ENCODE measurements at regions not wholly inside any gene's neighbourhood (a gene's known extent, or its start where the extent isn't known, plus 50 kb on each side); places are given as distances from the start of the nearest gene placed in this dataset.

DNA sequence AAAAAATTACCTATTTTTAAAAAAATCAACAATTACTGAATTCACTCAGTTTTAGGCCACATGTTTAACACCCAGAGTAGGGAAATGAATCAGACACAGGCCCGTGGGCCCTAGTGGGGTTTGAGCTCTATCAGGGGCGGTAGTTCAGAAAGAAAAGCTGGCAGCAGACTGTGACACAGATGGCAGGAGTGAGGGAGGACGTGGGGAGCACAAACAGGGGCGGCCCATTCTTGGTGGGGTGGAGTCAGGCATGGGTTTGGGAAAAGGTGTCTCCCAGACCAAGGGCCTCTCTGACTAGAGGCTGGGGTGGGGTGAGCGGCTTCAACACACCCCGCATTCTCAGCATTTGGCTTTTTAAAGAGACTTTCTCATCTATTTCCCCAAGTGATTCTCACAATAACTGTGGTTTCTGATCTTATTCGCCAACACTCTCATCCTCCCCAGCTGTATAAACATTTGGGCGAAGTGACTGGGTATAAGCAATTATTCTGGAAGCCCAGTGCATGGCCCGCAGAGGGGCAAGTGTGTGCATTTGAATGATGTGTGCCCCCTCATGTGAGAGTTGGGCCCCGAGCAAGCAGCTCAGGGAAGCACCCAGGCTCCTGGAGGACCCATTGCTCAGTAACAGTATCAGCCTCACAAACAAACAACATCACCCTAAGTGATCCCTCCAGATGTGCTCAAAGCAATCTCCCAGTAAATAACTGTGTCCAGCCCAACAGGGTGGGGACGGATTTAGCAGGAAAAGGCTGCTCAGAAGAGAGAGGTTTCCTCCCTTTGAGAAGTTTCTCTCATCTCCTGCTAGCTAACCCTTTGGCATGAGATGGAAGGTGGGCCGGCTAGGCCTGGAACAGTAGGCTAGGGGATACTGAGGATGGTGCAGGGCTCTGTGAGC, 437.6 kb upstream of the ZMIZ1 start:
- DNase-seq: peak in 1 of 5 experiments; percentile 28

DNA sequence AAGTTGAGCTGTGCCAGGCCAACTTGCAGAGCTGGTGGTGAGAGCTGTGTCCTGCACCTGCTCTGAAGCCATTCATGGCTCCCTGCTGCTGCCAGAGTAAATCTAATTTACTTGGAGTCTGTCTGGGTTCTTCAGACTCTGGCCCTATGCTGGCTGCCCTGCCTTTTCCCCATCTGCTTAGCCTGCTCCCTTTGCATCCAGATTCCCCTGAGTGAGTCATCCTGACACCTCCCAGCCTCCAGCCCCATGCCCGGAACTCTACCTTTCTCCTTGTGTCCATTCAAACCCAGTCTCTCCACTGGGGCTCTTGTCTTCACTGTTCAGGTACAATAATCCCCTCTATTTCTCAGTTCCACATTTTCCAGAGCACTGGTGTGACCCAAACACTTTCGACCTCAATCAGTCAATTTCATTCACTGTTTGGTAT, 434.4 kb upstream of the ZMIZ1 start:
- DNase-seq: no peak

DNA sequence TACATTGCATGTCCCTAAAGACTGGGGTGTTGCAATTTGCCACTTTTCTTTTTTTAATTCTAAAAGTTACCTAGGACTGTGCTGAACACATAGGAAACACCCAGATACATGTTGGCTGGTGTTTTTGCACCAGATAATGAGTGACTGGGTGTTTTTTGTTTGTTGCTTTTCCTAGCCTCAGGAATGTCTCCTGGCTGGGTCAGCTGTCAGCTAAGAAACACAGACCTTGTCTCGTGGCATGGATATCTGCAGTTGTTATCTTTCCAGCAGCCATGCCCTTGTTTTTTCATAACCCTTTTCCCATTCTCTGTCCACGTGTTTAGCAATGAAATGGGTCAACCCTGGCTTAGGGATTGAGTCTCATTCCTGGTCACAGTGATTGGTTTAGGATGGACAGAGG, 433.9 kb upstream of the ZMIZ1 start:
- no peak for DNase-seq

DNA sequence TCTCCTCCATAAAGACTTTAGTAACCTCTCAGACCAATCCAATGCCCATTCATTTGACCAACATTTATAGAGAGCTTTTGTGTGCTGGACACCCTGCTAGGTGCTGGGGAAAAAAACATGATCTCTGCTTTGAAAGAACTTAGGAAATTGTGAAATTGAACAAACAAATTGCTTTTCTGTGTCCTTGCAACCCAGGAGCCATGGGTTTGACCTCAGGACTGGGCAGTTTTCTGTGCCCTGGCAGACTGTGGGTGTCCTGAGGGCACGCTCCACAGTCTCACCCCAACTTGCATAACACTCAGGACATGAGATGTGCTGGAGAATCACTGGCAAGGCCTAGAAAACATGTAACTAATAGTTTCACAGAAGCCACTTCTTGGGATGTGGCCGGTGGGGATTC, 429.1 kb upstream of the ZMIZ1 start:
- DNase-seq: no peak

DNA sequence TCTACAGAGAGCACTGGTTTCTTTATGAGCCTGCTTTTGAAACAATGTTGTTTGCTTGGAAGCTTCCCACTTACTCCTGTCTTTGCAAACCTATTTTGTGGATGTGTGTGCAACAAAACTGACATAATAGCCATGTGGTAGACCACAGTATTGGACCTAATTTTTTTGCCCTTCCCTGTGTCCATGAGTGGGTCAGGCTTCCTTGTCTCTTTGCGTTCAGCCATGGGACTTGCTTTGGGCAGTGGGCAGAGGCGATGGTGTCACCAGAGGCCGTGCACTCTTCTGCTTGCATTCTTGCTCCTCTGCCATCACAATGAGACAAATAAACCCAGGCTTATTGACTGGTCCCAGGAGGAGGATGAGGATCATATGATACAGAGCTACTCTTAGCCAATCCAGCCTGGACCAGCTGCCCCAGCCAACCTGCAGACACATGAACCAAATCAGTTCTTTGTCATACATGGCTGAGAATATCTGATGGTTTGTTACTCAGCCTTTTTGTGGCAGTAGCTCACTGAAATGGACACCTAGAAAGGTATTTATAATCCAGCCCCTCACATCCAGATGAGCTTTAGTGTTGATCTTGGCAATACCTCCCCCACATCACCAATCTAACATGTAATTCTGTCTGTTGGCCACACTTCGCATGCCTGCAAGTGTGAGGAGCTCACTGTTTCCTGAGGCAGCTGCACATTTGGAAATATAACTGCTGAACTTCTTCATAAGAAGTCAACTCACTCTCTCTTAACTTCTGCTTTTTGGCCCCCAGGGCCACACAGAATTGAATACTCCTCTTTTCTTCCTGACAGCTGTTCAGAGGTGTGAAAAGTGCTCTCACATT, 427.8 kb upstream of the ZMIZ1 start:
- DNase-seq: no peak

DNA sequence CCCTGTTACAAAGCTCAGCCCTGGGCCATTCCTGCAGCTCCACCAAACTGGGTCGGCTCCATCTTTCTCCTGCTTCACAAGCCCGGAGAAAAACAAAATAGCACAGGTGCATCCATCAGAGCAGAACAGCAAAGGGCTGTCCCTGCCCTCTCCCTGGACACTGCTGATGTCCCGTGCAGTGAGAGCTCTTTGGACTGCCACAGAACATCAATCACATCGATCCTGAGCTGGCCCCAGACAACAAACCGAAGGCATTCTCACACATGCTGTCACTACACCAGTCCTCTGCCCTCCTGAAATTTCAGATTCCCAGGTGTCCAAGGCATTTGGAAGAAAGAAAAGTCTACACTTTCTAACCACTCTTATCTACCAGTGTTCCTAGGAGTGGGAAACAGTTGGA, 427.1 kb upstream of the ZMIZ1 start:
- no peak for DNase-seq

DNA sequence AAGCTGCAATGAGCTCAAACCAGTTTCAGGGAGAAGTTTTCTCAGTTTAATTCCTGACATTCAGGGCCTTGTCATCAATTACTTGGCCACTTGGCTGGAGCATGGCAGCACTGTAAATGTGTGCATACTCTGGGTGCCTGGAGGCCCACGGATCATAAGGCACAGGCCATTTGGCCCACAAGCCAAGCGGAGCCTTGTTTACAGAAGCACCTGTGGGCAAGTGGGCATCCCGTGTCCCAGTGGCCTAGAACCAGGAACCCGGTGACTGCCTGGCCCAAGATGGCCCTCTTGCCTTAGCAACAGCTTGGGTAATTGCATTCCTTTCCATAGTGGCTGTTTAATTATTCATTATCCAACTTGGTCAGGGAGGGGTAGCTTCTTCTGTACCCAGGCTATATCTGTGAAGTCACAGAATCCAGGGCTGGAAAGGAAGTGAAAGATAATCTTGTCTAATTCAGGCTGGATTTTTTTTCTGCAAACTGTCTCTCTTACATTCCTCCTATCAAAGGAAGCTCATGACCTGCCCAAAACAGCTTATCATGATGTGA, 426.4 kb upstream of the ZMIZ1 start:
- DNase-seq: no peak

DNA sequence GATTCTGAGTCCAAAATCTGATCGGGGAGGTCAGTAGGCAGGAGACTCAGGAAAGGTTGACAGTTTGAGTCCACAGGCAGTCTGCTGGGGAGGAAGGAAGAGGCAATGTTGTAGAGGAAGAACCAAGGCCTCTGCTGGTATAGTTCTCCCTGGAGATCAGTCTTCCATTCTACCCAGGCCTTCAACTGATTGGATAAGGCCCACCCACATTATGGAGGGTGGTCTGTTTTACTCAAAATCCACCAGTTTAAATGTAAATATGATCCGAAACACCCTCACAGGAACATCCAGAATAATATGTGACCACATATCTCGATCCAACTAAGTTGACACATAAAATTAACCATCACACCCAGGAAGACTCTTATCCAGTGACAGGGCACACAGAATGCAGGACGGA, 425.3 kb upstream of the ZMIZ1 start:
- DNase-seq: no peak

DNA sequence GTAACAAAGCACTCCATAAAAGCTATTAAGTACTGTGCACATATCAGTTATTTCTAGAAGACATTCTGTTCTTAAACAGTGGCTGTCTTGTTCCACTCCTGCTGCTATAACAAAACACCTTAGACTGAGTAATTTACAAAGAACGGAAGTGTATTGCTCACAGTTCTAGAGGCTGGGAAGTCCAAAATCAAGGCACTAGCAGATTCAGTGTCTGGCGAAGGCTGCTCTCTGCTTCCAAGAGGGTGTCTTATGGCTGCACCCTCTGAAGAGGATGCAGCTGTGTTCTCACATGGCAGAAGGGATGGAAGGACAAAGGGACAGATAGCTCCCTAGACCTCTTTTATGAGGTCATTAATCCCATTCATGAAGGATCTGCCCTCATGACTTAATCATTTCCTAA, 424.2 kb upstream of the ZMIZ1 start:
- no peak for DNase-seq

DNA sequence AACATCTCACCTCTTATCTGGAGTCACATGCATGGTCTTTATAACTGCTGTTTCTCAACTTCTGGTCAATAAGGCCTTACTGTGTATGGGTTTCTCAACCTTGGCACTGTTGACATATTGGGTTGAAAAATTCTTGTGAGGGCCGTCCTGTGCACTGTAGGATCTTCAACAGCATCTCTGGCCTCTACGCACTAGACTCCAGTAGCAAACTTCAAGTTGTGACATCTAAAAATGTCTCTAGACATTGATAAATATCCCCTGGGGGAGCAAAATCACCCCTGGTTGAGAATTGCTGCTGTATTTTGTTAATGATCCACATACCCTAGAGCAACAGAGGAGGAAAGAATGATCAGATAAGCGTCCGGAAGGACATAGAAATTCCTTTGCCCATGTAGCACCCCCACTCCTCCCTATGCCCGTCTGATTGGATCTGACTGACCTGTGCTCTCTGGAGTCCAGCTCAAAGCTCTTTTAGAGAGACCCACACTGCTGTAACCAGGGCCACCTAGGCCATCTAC, 423.5 kb upstream of the ZMIZ1 start:
- DNase-seq: no peak

DNA sequence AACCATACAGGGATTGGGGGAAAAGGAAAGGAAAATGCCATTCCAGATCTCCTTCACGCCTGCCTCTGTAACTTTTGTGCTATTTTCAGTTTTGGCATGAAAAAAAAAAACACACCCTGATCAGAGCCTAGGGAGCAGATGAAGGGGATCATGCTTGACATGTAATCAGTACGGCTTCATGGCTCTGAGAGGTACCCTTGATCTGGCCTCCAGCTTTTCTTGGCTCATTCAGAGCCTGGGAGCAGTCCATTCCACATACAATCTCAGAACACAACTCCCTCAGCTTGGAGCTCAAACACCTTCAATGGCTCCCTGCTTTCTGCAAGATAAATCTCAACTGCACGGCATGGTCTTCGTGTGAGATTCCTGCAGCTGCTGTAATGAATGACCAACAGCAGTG, 422.8 kb upstream of the ZMIZ1 start:
- no peak for DNase-seq

DNA sequence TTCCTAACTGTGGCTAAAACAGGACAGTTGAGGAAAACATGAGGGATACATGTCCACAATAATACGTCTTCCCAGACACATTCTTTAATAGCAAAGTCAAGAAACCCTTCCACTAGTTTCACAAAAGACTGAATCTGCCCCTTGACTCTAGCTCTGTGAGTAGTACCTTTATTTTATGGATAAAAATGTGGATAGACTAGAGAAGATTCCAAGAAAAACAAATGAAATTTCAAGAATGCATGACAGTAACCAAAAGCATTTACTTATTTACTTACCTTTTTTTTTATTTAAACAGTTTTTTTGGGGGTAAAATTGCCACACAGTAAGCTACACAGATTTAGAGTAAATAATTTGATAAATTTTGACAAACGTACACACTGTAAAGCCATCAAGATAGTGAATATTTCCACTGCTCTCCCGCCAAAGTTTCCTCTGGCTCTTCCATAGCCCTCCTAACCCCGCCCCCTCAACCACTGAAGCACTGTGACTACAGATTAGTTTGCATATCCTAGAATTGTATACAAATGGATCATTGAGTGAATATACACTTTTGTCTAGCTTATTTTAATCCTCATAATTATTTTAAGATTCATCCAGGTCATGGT, 420.4 kb upstream of the ZMIZ1 start:
- DNase-seq: no peak

DNA sequence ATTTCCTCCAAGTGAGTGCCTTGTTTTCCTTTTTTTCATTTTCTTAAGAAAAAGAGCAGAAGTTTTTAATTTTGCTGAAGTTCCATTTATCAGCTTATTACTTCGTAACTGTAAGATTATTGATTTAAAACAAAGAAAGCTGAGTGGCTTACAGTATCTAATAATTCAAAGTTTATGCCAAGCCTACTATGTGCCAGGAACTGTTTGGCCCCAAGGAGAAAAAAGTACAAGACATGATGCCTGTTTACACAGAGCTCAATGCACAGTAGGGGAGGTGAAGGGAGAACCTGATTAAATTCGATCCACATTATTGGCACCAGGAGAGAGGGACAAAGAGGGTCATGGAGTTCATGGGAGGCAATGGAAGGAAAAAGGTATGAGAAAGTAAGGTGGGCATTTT, 419.3 kb upstream of the ZMIZ1 start:
- DNase-seq: no peak

DNA sequence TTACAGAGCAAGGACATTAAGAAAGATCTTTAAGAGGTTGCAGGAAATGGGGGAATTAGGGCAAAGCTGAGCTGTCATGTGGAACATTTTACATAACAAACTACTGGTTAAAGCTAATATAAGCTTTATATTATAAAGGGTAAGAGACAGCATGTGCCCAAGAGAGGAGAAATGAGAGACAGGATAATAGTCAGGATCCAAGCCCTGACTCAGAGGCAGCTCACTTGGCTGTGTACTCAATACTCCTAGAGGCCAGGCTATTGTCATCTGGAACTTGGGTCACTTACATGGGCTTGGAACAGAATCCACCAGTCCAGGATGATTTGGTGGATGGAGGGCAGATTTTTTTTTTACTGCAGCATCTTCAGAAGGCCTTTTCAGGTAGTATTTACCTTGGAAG, 418.6 kb upstream of the ZMIZ1 start:
- no peak for DNase-seq

DNA sequence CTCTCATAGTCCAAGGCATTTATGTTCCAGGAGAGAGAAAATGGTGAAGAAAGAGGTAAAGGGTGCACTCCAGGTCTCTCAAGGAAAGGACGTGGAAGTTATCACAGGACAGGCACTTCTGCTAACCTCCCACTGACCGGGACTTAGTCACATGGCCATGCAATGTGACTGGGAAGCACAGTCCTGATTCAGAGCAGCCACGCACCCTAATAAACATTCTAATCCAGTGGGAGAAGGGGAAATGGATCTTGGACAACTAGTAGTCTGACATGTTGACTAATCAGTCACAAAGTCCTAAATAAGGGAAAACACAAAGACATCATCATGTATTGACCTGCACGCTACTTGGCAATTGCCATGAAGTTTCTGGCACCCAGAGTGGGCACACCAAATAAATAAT, 417.5 kb upstream of the ZMIZ1 start:
- no peak for DNase-seq

DNA sequence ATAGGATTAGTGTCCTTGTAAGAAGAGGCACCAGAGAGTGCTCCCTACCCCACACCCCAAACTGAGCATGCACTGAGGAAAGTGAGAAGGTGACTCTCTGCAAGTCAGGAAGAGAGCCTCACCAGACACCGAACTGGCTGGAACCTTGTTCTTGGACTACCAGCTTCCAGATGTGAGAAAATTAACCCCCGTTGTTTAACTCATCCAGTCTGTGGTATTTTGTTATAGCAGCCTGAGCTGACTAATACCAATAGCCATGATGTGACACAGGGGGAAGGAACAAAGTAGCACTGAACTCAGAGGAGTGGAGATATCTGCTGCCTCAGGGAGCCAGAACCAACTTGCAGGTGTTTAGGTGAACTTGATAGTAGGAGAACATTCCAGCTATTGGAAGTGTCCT, 415.2 kb upstream of the ZMIZ1 start:
- DNase-seq: no peak

DNA sequence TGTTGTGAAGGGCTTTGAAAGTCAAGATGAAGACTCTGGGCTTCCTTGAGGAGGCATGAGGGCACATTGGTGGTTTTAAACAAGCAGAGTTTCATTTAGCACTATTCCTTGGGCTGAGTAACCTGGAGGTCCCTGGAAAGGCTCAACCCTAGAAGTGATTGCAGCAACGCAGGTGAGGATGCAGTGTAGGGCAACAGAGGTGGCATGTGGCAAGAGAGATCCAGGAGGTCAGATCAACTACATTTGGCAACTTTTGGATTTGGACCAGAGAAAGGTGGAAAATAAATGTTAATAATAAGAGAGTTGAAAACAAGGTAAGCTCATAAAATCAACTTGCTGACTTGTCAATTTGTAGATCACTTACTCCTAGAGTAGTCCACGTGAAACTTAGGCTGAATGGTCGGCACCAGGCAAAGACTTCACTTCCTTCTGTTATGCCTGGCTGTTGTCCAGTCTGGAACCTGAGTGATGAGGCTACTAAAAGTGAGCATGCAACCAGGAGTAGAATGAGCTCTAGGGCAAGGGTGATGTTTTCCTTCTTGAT, 414.6 kb upstream of the ZMIZ1 start:
- no peak for DNase-seq

DNA sequence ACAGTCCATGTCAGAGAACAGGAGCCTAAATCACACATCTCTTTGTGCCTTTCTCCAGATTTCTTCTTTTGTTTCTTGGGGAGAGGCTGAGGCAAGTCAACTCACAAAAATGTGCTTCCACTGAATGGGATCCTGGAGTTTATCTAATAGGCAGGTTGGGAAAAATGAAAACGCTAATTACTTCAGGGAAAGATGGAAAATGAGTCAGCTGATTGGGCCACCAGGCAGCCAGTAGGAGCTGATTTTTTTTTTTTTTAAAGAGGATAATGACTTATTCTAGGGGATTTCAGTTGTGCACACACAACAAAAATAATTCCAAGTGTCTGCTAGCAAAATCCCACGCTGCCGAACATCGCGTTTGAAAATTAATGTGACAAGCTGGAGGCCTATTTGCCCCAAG, 412.8 kb upstream of the ZMIZ1 start:
- no peak for DNase-seq

DNA sequence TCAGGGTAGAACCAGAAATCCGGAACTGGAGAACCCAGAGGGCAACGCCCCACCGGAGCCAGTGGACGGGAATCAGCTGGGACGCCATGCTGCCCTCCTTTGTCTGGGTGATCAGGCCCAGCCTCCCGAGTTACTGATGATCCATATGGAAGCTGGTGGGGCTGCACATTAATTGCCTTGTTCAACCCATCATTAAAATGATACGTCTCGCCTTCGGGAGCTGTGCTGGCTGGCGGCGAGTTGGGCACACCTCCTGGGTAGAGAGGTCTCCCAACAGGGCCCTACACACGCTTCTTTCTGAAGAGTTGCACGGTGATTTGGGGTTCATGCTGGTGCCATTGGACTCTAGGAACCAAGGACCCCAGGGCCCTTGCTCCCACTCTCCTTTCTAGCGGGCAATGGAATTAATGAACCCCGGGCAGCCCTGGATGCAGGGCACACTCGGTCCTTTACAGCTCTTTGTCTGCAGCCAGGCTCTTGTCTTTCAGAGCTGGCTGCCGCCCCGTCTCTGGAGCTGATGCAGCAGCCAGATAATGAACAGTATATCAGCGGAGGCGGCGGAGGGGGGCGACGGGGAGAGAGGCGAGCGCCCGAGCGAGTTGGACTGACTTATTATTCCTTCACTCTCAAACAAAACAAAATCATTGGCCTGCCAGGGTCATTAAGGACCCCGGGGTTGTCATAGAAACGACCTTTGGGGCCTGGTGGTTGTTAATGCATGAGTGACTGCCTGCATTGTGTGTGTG, 412.2 kb upstream of the ZMIZ1 start:
- DNase-seq: no peak

DNA sequence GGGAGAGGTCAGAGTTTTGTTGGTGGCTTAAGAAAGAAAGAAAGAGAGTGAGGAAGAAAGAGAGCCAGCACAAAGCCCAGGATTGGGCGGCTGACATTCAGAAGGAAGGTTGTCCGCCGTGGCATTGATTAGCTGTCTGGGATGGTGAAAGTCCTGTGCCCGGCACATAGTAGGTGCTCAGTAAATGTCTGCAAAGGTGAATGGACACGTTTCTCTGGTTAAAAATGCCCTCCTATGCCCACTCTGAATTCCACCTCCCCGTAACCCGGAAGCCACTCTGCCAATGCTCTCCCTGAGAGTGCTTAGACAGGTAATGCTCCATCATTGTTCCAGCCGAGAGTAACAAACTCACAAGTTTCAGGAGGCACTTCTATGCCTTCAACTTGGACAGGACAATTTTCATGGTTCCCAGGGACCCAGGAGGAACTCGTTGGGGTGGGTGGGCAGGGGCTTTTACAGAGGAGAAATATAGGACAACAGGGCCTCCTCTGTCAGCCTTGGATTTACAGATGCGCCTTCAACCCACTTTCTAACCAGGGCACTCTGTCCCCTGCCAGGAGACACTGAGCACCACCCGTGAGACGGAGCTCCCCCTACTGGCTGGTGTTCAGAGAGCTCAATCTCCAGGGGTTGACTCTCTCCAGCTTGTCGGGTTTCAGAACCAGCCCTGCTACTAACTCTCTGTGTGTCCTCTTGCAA, 411.5 kb upstream of the ZMIZ1 start:
- peak in 4 of 5 experiments; percentile 6 to 63 (median 32) for DNase-seq

DNA sequence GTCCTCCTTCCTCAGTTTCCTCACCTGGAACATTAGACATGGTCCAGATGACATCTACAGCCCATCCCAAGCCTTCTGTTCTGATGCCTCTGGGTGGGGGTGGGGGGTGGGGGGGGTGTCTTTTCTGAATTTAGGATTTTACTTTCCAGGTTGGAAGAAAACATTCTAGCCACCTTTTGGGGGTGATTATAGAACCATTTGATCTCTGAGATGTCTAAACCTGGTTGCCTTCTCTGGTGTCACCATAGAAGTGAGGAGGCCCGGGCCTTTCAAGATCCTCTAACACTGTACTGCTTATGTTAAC, 411.0 kb upstream of the ZMIZ1 start:
- no peak for DNase-seq
